ENCODE measurements at regions not wholly inside any gene's neighbourhood (a gene's known extent, or its start where the extent isn't known, plus 50 kb on each side); places are given as distances from the start of the nearest gene placed in this dataset.

GRCh38 chr16:5385115-5385514 lies 287.5 kb upstream of the EEF2KMT start:
- Histone ChIP-seq H3K4me1 (no peaks in the 10 kb centered on the region), H3K9me3 (peaks cover 0 to 9% (median 0%) of the 10 kb centered on the region in 12 donors), H3K27me3 (no peaks in the 10 kb centered on the region), H3K4me3 (no peak overlapping the region), H3K27ac (no peak overlapping the region), H3K36me3 (no peaks in the 10 kb centered on the region)
- 82 to 91% (median 85%) methylated on average over 2 of the region's 2 CpGs for WGBS, 4 donors
- DNase-seq, result no peak
- intact Hi-C loops (cut with DNase I), result loop anchor here in 1 of 10 donors (10.0 kb wide), 1 partner anchor 60 kb away; no protein-coding TSS in a partner anchor
- TF ChIP-seq CTCF (IDR thresholded peaks at IDR 0.05) (no peak), POLR2A (IDR thresholded peaks at IDR 0.05) (no peak)
- no peak for ATAC-seq

DNA sequence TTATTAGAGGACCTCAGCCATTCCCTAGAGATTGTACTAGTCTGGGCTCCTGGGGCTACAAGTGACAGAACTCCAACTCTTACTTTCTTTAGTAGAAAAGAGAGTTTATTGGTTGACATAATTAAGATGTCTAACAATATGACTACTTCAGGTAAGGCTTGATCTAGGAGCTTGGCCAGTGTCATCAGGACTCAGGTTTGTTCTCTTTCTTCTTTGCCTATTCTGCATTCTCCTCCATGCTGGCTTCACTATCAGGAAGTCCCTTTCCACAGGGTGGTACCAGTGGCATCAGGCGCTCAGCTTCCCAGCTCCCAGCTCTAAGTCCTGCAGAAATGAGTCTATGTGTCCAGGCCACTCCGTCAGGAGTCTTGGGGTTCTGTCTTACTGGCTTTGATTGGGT lies 286.1 kb upstream of the EEF2KMT start:
- no peaks in the 10 kb centered on the region for H3K4me1 ChIP-seq
- ATAC-seq (no peak), DNase-seq (no peak)
- no peak overlapping the region for H3K27ac ChIP-seq
- no peaks in the 10 kb centered on the region for H3K36me3 ChIP-seq
- intact Hi-C loops (cut with DNase I), result loop anchor here in 1 of 10 donors (10.0 kb wide), 1 partner anchor 59 kb away; no protein-coding TSS in a partner anchor
- peaks cover 0 to 9% (median 0%) of the 10 kb centered on the region in 12 donors for H3K9me3 ChIP-seq
- WGBS, 4 donors, result 73 to 83% (median 76%) methylated on average over 2 of the region's 2 CpGs
- no peaks in the 10 kb centered on the region for H3K27me3 ChIP-seq
- TF ChIP-seq POLR2A (IDR thresholded peaks at IDR 0.05), result no peak
- no peak for TF ChIP-seq CTCF (IDR thresholded peaks at IDR 0.05)
- H3K4me3 ChIP-seq, result no peak overlapping the region

GRCh38 chr16:5382484-5382883 lies 284.9 kb upstream of the EEF2KMT start:
- H3K27ac ChIP-seq, result no peak overlapping the region
- intact Hi-C loops (cut with DNase I), result loop anchor here in 1 of 10 donors (10.0 kb wide), 1 partner anchor 58 kb away; no protein-coding TSS in a partner anchor
- no peak for ATAC-seq

DNA sequence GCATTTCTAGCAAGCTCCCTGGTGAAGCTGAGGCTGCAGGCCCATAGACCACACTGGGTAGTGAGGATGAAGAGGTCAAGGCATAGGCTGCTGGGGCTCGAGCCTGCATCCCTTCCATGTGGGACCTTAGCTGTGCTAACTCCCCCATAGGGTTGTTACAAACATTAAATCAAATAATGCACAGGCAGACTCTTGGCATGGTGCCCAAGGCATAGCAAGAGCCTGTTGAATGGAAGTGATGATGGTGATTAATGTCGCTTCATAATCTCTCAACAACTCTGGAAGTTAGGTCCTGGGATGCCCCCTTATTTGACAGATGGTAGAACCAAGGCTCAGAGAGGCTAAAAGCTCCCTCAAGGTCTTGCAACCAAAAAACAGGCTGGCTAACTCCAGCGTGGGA lies 283.9 kb upstream of the EEF2KMT start:
- ATAC-seq, result no peak
- intact Hi-C loops (cut with DNase I), result loop anchor here in 1 of 10 donors (10.0 kb wide), 1 partner anchor 57 kb away; no protein-coding TSS in a partner anchor

More at GRCh38 chr16:5382484-5382883, 284.9 kb upstream of the EEF2KMT start:
- H3K4me1 ChIP-seq, result no peaks in the 10 kb centered on the region
- H3K4me3 ChIP-seq, result no peak overlapping the region
- TF ChIP-seq POLR2A (IDR thresholded peaks at IDR 0.05), result no peak
- no peak for TF ChIP-seq CTCF (IDR thresholded peaks at IDR 0.05)
- H3K27me3 ChIP-seq, result no peaks in the 10 kb centered on the region
- WGBS, 4 donors, result 81 to 91% (median 87%) methylated on average over 4 of the region's 4 CpGs
- H3K9me3 ChIP-seq, result peaks cover 0 to 2% (median 0%) of the 10 kb centered on the region in 12 donors
- H3K36me3 ChIP-seq, result no peaks in the 10 kb centered on the region
- DNase-seq, result no peak

GRCh38 chr16:5379954-5380353 lies 282.4 kb upstream of the EEF2KMT start:
- Histone ChIP-seq H3K4me1 (no peaks in the 10 kb centered on the region), H3K36me3 (no peaks in the 10 kb centered on the region), H3K9me3 (peaks cover 0 to 2% (median 0%) of the 10 kb centered on the region in 12 donors), H3K27ac (no peak overlapping the region), H3K27me3 (peaks cover 0 to 5% (median 0%) of the 10 kb centered on the region in 9 donors), H3K4me3 (no peak overlapping the region)
- TF ChIP-seq POLR2A (IDR thresholded peaks at IDR 0.05) (no peak), CTCF (IDR thresholded peaks at IDR 0.05) (no peak)
- WGBS, 4 donors, result 56 to 72% (median 70%) methylated on average over 10 of the region's 10 CpGs
- DNase-seq (no peak), ATAC-seq (no peak)
- intact Hi-C loops (cut with DNase I), result loop anchor here in 1 of 10 donors (10.0 kb wide), 1 partner anchor 55 kb away; no protein-coding TSS in a partner anchor

More for the DNA sequence above, 283.9 kb upstream of the EEF2KMT start:
- Histone ChIP-seq H3K36me3 (no peaks in the 10 kb centered on the region), H3K4me3 (no peak overlapping the region), H3K27me3 (no peaks in the 10 kb centered on the region), H3K9me3 (peaks cover 0 to 2% (median 0%) of the 10 kb centered on the region in 12 donors), H3K27ac (no peak overlapping the region), H3K4me1 (no peaks in the 10 kb centered on the region)
- WGBS, 4 donors, result 54 to 74% (median 62%) methylated on average over 3 of the region's 3 CpGs
- TF ChIP-seq POLR2A (IDR thresholded peaks at IDR 0.05), result no peak
- no peak for DNase-seq

Data from heart left ventricle (tissue), 16 donors.